22Rv1 (cell line): ENCODE measurements at regions not wholly inside any gene's neighbourhood (a gene's known extent, or its start where the extent isn't known, plus 50 kb on each side); places are given as distances from the start of the nearest gene placed in this dataset.

Experiments
- CTCF ChIP-seq: fragments of 450-650 bp; IDR thresholded peaks from 2 replicates; pipeline ENCODE4 v1.5.1; 2017; ENCODE audit warnings: mild to moderate bottlenecking
- ZFX ChIP-seq: fragments of 450-650 bp; IDR thresholded peaks from 2 replicates; pipeline ENCODE4 v1.6.1; 2017; ENCODE audit warnings: antibody characterized with exemption, borderline replicate concordance

GRCh38 chr17:69713815-69714214 lies 299.3 kb downstream of the MAP2K6 start:
- no peak for TF ChIP-seq CTCF
- TF ChIP-seq ZFX: no peak
